ENCODE measurements at regions not wholly inside any gene's neighbourhood (a gene's known extent, or its start where the extent isn't known, plus 50 kb on each side); places are given as distances from the start of the nearest gene placed in this dataset.

DNA sequence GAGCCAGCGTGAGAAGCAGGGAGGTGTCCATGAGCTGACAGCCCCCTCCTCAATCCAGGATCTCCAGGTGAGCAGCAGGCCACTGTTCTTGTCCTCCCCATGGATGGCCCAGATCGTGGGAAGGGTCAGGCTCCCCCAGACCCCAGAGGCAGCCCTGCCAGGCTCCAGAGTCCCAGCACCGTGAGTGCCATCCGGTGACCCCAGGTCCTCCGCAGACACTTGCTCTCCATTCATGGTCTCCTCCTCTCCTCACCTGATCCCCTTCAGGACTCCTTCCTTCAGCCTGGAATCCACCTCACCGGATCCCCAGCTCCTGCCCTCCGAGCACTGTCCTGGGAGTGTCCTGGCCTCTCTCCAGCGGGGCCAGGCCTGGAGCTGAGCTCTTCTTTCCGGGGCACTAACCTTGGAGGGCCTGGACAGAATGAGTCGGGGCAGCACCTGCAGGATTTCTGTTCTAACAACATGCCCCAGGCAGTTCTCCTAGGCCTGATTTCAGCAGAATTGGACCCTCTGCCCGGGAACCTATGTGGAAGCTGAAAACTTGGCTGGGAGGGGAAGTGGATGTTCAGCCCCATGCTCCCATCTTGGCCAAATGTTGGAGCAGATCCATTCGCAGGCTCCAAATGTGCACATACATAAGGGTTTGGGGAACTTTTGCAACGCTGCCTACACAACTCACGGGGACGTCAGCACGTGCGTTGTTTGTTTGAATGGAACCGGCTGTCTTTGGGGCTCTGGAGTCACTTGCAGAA lies 341.6 kb upstream of the SFSWAP start:
- intact Hi-C loops (cut with DNase I) = no loop called here
- Histone ChIP-seq H3K27me3 (no peaks in the 10 kb centered on the region), H3K36me3 (replicated peaks in 1 of 2) (no peaks in the 10 kb centered on the region), H3K9me3 (replicated peaks in 1 of 3) (no peaks in the 10 kb centered on the region), H3K4me3 (no peak overlapping the region), H3K27ac (no peak overlapping the region), H3K4me1 (replicated peaks in 1 of 2) (no peaks in the 10 kb centered on the region)
- no peak for DNase-seq
- TF ChIP-seq POLR2A (IDR thresholded peaks at IDR 0.05) (no peak), CTCF (IDR thresholded peaks at IDR 0.05) (no peak)
- WGBS, 4 donors = 75 to 92% (median 86%) methylated on average over 14 to 18 of the region's 18 CpGs

DNA sequence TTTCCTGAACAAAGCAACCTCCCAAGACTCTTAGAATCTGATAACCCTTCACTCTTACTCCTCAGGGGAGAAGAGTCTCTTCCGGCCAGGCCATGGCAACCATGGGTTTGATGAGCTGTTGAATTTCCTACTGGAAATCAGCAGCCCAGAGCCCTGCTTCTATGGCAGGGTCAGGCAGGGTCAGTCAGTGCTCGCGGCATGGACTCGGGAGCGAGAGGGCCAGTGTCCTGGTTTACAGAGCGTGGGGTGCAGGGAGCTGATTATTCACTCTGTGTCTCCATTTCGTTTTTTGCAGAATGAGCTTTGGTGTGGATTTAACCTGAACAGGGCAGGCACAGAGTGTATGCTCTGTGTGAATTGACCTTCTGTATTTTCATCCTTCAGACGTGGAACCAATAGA lies 340.6 kb upstream of the SFSWAP start:
- no peaks in the 10 kb centered on the region for H3K9me3 ChIP-seq (replicated peaks in 1 of 3)
- H3K36me3 ChIP-seq (replicated peaks in 1 of 2) = no peaks in the 10 kb centered on the region
- H3K4me3 ChIP-seq = no peak overlapping the region
- intact Hi-C loops (cut with DNase I) = no loop called here
- H3K4me1 ChIP-seq (replicated peaks in 1 of 2) = no peaks in the 10 kb centered on the region
- DNase-seq = no peak
- no peaks in the 10 kb centered on the region for H3K27me3 ChIP-seq
- 57 to 80% (median 73%) methylated on average over 3 to 8 of the region's 8 CpGs for WGBS, 4 donors
- TF ChIP-seq POLR2A (IDR thresholded peaks at IDR 0.05) = no peak
- TF ChIP-seq CTCF (IDR thresholded peaks at IDR 0.05) = no peak
- H3K27ac ChIP-seq = no peak overlapping the region

DNA sequence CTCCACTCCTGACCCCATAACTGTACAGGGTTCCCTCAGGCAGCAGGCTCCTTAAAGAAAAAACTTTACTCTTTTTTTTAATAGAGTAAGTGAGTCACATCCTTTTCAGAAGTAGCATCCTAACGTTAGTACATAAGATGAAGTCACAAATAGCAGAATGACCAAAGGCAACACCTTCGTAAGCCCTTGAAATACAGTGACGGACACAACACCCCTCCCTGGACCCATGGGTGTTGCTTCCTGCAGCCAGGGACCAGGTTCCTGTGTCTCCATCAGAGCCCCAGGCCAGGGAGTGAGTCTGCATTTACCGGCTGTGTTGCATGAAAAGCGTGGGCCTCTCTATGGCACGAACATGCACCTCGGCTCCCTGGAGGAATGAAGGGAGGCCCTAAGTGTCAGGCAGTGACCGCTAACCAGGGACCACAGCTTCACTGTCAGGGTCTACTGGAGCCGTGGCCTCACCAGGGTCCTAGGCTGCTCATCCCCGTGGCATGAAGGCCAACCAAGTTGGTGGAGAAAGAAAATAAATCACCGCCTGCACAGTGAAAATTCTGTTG lies 340.0 kb upstream of the SFSWAP start:
- TF ChIP-seq CTCF (IDR thresholded peaks at IDR 0.05) (no peak), POLR2A (IDR thresholded peaks at IDR 0.05) (no peak)
- DNase-seq = no peak
- H3K4me1 ChIP-seq (replicated peaks in 1 of 2) = no peaks in the 10 kb centered on the region
- no peak overlapping the region for H3K4me3 ChIP-seq
- 64 to 82% (median 73%) methylated on average over 8 to 11 of the region's 11 CpGs for WGBS, 4 donors
- no peak overlapping the region for H3K27ac ChIP-seq
- H3K9me3 ChIP-seq (replicated peaks in 1 of 3) = no peaks in the 10 kb centered on the region
- no peaks in the 10 kb centered on the region for H3K36me3 ChIP-seq (replicated peaks in 1 of 2)
- intact Hi-C loops (cut with DNase I) = no loop called here
- no peaks in the 10 kb centered on the region for H3K27me3 ChIP-seq

DNA sequence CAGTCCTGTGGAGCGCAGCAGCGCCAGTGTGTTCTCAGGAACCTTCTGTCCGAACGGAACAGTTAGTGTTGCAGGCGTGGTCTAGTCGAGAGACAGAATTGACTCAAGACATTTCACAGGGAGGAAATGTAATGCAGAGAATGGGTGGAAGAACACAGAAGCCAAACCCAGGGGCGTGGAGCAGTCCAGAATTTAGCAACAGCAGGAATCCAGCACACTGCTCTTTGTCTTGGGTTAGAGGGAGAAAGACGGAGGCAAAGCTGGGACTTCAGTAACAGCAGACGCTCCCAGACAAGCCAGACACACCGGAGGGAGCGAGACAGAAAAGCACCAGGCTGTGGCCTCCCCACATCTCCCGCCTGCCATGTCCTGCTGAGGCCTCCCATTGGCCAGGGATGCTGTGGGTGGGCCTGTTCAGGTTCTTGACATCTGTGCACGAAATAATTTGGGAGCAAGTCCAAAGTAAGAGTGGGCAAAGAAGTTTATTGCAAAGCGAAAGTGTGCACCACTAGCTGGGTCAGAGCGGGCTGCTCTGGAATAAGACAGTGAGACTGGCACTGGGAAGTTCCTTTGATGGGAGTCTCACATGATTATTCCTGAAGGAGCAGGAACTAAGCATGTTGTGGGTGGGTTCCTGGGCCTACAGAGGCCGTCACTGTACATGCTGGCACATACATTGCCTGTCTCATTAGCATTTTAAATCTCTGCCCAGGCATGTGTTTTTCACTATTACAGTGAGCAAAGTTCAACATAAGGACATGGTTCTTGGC lies 339.3 kb upstream of the SFSWAP start:
- H3K4me1 ChIP-seq (replicated peaks in 1 of 2) = no peaks in the 10 kb centered on the region
- H3K4me3 ChIP-seq = no peak overlapping the region
- WGBS, 4 donors = 68 to 83% (median 80%) methylated on average over 15 to 16 of the region's 16 CpGs
- DNase-seq = no peak
- no peak overlapping the region for H3K27ac ChIP-seq
- H3K9me3 ChIP-seq (replicated peaks in 1 of 3) = no peaks in the 10 kb centered on the region
- H3K36me3 ChIP-seq (replicated peaks in 1 of 2) = no peaks in the 10 kb centered on the region
- intact Hi-C loops (cut with DNase I) = no loop called here
- no peaks in the 10 kb centered on the region for H3K27me3 ChIP-seq
- no peak for TF ChIP-seq CTCF (IDR thresholded peaks at IDR 0.05)

Measured in adrenal gland (tissue), 9 donors.